ENCODE measurements at regions not wholly inside any gene's neighbourhood (a gene's known extent, or its start where the extent isn't known, plus 50 kb on each side); places are given as distances from the start of the nearest gene placed in this dataset.

DNA sequence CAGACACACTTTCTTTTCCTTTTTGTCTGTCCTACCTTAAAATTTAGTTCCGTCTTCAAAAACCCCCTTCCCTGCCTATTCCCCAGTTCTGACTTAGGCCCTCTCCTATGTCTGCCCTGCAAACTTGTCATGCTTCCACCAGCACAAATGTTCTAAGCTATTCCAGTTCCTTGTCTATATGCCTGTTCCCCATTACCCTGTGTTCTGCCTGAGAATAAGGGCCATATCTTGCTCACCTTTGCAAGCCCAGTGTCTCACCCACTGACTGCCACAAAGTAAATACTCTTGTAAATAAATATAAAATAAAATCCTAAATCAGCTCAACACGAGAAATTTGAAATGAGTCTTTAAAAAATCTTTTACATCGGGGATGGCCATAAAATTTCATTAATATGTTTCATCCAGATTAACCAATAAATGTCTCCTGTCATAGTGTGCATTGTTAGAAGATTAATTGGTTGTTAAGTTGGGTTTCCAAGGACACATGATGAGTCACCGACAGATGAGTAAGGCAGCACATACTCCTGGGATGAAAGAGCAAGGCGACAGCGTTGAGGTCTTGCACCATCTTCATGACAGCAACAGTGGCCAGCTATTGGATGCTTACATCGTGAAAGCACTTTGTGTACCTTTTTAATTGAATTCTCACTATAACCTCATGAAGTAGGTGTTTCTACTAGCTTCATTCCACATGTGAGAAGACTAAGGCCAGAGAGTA is 92.6 kb upstream of the NGF start:
- TF ChIP-seq YY1 (IDR thresholded peaks at IDR 0.05; ENCODE audit: low read depth) = no peak
- no peak for TF ChIP-seq CEBPB (IDR thresholded peaks at IDR 0.05)
- TF ChIP-seq CREB1 (IDR thresholded peaks at IDR 0.05; ENCODE audit: low read depth) = no peak
- TF ChIP-seq, protein P1, sequence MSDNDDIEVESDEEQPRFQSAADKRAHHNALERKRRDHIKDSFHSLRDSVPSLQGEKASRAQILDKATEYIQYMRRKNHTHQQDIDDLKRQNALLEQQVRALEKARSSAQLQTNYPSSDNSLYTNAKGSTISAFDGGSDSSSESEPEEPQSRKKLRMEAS (IDR thresholded peaks at IDR 0.05) = no peak
- TF ChIP-seq RAD21 (IDR thresholded peaks at IDR 0.05; ENCODE audit: low read depth) = no peak
- TF ChIP-seq TEAD4 (IDR thresholded peaks at IDR 0.05) = no peak
- TF ChIP-seq ZBTB7A (IDR thresholded peaks at IDR 0.05; ENCODE audit: low read depth) = no peak
- no peak for TF ChIP-seq EP300 (IDR thresholded peaks at IDR 0.05; ENCODE audit: borderline replicate concordance)
- TF ChIP-seq, protein P2, sequence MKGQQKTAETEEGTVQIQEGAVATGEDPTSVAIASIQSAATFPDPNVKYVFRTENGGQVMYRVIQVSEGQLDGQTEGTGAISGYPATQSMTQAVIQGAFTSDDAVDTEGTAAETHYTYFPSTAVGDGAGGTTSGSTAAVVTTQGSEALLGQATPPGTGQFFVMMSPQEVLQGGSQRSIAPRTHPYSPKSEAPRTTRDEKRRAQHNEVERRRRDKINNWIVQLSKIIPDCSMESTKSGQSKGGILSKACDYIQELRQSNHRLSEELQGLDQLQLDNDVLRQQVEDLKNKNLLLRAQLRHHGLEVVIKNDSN (IDR thresholded peaks at IDR 0.05) = no peak
- no peak for TF ChIP-seq FOXM1 (IDR thresholded peaks at IDR 0.05; ENCODE audit: borderline replicate concordance, low read depth)
- TF ChIP-seq NFIC (IDR thresholded peaks at IDR 0.05) = no peak

DNA sequence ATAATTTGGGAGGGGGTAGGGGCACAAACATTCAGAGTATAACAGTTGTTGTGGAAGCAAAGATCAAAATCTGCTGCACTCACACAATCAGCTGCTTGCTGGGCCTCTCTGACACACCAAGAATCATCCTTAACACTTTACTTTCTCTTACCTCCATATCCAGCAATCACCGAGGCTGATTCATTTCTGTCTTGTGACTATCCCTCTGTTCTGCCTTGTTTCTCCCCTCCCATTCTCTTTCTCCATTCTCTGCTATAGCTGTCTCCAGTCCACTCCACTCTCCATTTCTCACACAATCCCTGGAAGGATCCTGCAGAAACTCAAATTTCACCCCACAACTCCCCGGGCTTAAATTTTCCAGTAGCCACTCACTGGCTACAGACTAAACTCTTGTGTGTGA is 91.8 kb upstream of the NGF start:
- TF ChIP-seq CEBPB (IDR thresholded peaks at IDR 0.05) (no peak), YY1 (IDR thresholded peaks at IDR 0.05; ENCODE audit: low read depth) (no peak), ZBTB7A (IDR thresholded peaks at IDR 0.05; ENCODE audit: low read depth) (no peak)

DNA sequence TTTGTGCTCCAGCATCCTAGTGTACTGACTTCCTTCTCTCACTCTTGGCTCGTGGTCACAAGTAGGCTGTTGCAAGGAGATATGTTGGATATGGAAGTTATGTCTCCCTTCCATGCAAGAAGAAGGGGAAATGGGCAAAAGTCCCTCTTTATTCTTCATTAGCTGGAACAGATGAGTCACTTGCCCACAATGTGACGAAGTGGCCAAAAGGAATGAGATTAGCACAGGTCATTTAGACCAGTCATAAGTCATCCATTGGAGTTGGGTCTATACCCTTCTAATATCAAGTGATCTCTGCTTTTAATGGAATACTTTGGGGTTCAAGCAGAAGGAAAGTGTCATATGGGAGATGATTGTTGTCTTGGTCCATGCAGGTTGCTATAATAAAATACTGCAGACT is 91.2 kb upstream of the NGF start:
- no peak for TF ChIP-seq TAF1 (IDR thresholded peaks at IDR 0.05; ENCODE audit: low read depth)
- TF ChIP-seq, protein P1 (IDR thresholded peaks at IDR 0.05) = no peak
- no peak for TF ChIP-seq RAD21 (IDR thresholded peaks at IDR 0.05; ENCODE audit: low read depth)

DNA sequence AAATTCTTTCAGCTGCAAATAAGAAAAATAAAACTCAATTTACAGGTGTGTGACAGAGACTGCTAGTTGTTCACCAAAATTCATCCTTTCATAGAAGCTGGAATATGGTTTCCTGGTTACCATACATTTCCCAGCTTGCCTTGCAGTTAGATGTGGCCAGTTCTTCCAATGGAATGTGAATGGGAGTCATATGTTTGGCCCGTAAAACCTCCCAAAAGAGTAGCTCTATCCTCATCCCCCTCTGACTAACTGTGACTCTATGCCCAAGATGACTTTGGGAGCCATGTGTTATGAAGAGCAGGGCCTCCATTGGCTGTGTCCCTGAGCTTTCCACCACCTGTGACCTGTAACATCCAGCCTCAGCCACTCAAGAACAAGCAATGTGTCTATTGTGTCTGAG is 90.6 kb upstream of the NGF start:
- TF ChIP-seq, protein P3, sequence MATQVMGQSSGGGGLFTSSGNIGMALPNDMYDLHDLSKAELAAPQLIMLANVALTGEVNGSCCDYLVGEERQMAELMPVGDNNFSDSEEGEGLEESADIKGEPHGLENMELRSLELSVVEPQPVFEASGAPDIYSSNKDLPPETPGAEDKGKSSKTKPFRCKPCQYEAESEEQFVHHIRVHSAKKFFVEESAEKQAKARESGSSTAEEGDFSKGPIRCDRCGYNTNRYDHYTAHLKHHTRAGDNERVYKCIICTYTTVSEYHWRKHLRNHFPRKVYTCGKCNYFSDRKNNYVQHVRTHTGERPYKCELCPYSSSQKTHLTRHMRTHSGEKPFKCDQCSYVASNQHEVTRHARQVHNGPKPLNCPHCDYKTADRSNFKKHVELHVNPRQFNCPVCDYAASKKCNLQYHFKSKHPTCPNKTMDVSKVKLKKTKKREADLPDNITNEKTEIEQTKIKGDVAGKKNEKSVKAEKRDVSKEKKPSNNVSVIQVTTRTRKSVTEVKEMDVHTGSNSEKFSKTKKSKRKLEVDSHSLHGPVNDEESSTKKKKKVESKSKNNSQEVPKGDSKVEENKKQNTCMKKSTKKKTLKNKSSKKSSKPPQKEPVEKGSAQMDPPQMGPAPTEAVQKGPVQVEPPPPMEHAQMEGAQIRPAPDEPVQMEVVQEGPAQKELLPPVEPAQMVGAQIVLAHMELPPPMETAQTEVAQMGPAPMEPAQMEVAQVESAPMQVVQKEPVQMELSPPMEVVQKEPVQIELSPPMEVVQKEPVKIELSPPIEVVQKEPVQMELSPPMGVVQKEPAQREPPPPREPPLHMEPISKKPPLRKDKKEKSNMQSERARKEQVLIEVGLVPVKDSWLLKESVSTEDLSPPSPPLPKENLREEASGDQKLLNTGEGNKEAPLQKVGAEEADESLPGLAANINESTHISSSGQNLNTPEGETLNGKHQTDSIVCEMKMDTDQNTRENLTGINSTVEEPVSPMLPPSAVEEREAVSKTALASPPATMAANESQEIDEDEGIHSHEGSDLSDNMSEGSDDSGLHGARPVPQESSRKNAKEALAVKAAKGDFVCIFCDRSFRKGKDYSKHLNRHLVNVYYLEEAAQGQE (IDR thresholded peaks at IDR 0.05; ENCODE audit: low read depth) = no peak
- TF ChIP-seq TEAD4 (IDR thresholded peaks at IDR 0.05) (no peak), YY1 (IDR thresholded peaks at IDR 0.05; ENCODE audit: low read depth) (no peak), RAD21 (IDR thresholded peaks at IDR 0.05; ENCODE audit: low read depth) (no peak), CREB1 (IDR thresholded peaks at IDR 0.05; ENCODE audit: low read depth) (no peak), FOXM1 (IDR thresholded peaks at IDR 0.05; ENCODE audit: borderline replicate concordance, low read depth) (no peak), EGR1 (IDR thresholded peaks at IDR 0.05) (no peak)
- TF ChIP-seq, protein P2 (IDR thresholded peaks at IDR 0.05) = no peak
- TF ChIP-seq, protein P1 (IDR thresholded peaks at IDR 0.05) = no peak

DNA sequence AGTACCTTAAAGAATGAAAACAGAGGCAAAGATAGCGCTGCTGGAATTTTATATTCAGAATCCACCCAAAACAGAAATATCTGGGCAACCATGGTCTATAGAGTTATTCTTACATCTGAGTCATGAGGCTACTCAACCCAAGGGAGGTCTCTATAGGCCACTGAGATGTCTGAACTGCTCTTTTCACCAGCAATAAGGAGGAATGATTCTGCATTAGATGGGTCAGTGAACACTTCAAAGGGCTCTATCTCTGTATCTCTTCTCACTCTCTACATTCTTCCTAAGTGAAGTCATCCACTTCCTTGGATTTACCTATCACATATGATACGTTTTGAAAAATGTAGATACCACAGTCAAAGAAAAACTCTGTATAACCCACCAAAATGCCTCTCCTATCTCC is 90.2 kb upstream of the NGF start:
- TF ChIP-seq FOXM1 (IDR thresholded peaks at IDR 0.05; ENCODE audit: borderline replicate concordance, low read depth) (no peak), CEBPB (IDR thresholded peaks at IDR 0.05) (no peak), TCF12 (IDR thresholded peaks at IDR 0.05; ENCODE audit: low read depth) (no peak), TAF1 (IDR thresholded peaks at IDR 0.05; ENCODE audit: low read depth) (no peak)
- TF ChIP-seq, protein P3 (IDR thresholded peaks at IDR 0.05; ENCODE audit: low read depth) = no peak
- TF ChIP-seq, protein P2 (IDR thresholded peaks at IDR 0.05) = no peak

DNA sequence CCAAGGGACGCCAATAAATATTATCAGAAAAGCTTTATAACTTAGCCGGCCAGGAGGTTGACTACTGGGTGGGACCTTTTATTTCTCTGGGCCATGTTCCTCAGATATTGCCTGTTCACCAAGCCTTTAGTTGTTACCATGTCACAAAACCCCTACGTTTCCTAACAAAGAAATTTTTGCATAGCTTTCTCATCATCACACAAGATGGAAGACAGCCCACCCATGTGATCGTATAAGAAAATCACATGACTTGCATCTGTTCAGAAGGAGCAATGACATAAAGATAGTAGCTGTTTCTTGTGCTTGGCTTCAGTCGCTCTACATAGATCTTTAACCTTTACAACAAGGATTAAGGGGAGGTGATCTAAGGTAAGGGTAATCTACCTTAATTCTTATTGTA is 88.9 kb upstream of the NGF start:
- no peak for TF ChIP-seq CREB1 (IDR thresholded peaks at IDR 0.05; ENCODE audit: low read depth)
